NCI-H2081 treated with DMSO at 0.1 percent for 48 hours (cell line): ENCODE measurements at regions not wholly inside any gene's neighbourhood (a gene's known extent, or its start where the extent isn't known, plus 50 kb on each side); places are given as distances from the start of the nearest gene placed in this dataset.
"Not testable (repeated sequence)": the region's sequence is repeated elsewhere in the genome, so short reads cannot be mapped to it uniquely, and the experiment has no call there.

ENCODE experiments used
- DNase-seq: peaks from one replicate; lab custom pipeline; 2025; lab: John Stamatoyannopoulos, UW

DNA sequence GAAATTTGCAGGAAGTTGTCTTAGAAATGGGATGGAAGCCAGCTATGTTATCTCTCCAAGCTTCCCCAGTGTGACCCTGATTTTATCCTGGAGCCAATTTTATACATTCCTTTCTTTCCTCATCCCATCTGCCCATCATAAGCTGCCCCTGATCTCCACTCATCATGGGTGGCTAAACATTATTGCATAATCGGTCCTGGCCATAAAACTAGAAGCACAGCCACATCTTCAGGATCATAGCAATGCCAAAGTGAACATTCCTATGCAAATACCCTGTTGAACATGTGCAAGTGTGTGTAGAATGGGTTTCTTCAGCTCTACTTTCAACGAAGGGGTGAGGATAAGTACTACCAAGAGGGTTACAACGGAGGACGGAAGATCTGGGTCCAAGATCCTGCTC lies 50.6 kb upstream of the COG2 start:
- no peak for DNase-seq

GRCh38 chr1:230589951-230590350 lies 52.3 kb upstream of the COG2 start:
- DNase-seq = no peak

DNA sequence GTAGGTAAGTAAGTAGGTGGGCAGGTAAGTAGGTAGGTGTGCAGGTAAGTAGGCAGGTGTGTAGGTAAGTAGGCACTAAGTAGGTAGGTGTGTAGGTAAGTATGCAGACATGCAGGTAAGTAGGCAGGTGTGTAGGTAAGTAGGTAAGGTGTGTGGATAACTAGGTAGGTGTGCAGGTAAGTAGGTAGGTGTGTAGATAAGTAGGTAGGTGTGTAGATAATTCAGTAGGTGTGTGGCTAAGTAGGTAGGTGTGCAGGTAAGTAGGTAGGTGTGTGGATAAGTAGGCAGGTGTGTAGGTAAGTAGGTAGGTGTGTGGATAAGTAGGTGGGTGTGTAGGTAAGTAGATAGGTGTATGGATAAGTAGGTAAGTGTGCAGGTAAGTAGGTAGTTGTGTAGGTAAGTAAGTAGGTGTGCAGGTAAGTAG lies 53.9 kb upstream of the COG2 start:
- DNase-seq = no peak

DNA sequence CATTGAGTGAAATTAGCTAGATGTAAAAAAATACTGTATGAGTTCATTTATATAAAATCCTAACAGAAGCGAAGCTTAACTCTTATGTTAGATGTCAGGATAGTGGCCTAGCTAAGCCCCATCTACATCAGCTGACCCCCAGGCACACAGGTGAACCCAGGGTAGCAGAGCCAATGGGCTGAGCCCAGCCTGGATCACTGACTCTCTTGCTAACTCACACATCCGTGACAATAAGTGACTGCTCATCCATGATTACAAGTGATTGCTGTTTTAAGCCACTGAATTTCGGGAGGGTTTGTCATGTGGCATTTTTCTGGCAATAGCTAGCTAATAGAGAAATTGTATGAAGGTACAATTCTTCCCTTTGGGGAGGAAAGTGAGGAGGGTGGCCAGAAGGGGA lies 55.2 kb upstream of the COG2 start:
- no peak for DNase-seq

GRCh38 chr1:230584660-230585059 lies 57.6 kb upstream of the COG2 start:
- DNase-seq = no peak

DNA sequence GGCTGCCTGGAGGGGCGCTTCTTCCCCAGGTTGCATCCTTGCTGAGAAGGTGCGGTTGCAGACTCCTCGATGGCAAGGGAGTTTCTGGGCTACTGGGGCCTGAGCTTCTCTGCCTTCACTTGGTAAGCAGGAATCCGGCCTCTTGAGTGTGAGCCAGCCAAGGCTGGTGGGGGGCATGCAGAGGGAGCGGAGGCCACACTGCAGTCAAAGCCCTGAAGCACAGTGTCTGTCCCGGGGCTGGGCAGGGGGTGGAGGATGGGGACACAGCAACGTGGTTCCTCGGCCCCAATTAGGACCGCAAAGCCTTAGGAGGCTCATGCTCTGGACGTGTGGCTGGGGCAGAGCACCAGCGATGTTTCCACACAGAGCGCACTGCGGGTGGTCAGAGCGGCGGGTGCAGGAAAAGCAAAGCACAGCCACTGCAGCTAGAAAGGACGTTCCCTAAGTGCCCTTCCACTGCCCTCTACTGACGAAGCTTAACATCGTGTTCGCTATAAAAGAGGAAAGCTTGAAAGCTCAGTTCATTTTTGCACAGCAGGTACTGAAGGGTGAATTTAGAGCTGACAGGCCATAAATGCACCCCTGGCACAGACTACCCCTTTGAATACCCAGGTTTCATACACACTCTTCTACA lies 60.7 kb upstream of the COG2 start:
- DNase-seq = no peak

- DNase-seq = no peak
Measured at GRCh38 chr1:230578616-230579015, 63.7 kb upstream of the COG2 start.

DNA sequence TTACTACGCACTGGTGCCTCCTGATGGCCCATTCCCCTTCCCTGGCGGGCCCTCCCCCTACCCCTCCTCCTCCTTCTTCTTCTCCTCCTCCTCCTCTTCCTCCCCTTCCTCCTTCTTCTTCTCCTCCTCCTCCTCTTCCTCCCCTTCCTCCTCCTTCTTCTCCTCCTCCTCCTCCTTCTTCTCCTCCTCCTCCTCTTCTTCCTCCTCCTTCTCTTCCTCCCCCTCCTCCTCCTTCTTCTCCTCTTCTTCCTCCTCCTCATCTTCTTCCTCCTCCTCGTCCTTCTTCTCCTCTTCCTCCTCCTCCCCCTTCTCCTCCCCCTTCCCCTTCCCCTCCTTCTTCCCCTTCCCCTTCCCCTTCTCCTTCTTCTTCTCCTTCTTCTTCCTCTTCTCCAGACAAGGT lies 64.7 kb upstream of the COG2 start:
- no peak for DNase-seq

DNA sequence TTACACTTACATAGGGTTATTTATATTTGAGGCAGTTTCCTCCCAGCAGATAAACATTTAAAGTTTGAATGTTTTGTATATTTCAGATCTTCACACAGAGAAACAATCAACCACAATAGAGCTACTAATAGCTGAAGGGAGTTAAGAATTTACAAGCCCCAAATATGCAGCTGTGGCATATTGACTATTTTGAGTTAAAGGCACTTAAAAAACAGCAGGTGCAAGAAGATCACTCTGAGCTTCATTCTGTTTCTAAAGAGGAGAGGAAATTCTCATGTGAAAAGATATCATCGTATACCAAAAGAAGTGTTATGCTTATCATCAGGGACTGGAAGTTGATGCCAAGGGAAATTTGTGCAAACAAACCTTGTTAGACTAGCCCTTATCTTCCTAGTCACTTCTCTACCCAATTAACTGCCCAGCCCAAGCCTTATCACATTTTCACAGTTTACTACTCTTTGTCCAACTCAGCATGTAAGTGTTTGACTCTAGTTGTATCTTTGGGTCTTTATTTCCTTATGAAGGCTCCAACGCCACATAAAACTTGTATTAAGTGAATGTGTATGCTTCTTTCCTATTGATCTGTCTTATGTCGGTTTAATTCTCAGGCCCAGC lies 66.3 kb upstream of the COG2 start:
- DNase-seq = no peak

GRCh38 chr1:230574502-230574901 lies 67.8 kb upstream of the COG2 start:
- no peak for DNase-seq

GRCh38 chr1:230573658-230574057 lies 68.6 kb upstream of the COG2 start:
- DNase-seq = no peak

- no peak for DNase-seq
Measured at GRCh38 chr1:230572121-230573105, 69.9 kb upstream of the COG2 start.

- no peak for DNase-seq
Measured at GRCh38 chr1:230570724-230571360, 71.4 kb upstream of the COG2 start.

- DNase-seq = no peak
Measured at GRCh38 chr1:230569201-230569600, 73.1 kb upstream of the COG2 start.

DNA sequence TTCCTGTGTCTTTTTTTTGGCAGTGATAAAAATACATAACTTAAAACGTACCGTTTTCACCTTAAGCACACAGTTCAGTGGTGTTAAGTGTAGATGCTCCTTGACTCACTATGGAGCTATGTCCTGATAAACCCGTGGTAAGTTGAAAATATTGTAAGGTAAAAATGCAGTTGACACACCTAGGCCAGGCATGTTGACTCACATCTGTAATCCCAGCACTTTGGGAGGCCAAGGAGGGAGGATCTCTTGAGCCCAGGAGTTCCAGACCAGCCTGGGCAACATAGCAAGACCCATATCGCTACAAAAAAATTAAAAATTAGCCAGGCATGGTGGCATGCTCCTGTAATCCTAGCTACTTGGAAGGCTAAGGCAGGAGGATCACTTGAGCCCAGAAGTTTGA lies 73.6 kb upstream of the COG2 start:
- no peak for DNase-seq

- no peak for DNase-seq
Measured at GRCh38 chr1:230568008-230568407, 74.3 kb upstream of the COG2 start.

DNA sequence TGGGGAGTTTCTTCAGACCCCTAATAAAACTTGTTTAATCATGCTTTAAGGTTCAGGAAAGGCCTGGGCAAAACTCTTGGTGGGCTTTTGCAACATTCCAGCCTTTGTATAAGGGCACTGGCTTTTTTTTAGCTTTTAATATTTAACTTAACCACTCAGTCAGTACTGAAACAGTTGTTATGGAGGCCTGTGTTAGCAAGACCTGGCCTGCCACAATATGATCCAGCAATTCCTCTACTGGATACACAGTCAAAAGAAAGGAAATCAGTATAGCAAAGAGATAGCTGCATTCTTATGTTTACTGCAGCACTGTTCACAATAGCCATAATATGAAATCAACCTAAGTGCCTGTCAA lies 75.1 kb upstream of the COG2 start:
- DNase-seq = no peak

DNA sequence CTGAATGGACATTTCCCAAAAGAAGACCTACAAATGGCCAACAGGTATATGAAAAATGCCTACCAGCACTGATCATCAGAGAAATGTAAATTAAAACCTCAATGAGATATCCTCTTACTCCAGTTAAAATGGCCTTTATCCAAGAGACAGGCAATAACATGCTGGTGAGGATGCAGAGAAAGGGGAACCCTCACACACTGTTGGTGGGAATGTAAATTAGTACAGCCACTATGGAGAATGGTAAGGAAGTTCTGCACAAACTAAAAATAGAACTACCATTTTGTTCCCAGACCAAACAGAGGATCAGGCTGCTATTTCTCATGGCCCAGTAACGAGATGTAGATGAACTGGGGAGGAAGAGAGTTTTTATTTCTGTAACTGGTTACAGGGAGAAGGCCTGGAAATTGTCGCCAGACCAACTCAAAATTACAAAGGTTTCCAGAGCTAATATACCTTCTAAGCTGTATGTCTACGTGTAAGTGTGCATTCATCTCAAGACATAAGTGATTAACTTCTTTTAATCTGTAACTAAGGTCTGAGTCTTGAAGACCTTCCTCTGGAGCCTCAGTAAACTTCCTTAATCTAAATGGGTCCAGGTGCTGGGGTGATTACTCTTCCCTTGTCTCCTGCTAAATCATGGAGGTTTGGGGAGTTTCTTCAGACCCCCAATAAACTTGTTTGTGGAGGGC lies 75.6 kb upstream of the COG2 start:
- not testable (repeated sequence) for DNase-seq

DNA sequence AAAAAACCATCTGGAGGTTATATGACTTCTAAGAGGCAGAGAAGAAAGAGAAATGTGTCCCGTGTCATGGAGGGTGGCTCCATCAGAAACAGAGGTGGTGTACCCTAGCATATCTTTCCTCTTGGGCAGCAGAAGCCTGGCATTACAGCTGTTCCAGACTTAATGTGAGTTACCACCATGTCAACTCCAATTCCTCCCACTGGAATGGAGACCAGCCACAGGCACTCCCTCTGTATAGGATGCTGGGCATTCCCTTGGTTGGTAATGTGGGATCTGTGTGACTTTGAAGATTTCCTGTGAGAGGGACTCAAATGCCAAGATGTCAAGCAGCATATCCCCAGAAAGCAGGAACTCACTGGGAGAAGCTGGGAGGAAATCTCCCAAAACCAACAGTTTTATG lies 77.1 kb upstream of the COG2 start:
- no peak for DNase-seq

DNA sequence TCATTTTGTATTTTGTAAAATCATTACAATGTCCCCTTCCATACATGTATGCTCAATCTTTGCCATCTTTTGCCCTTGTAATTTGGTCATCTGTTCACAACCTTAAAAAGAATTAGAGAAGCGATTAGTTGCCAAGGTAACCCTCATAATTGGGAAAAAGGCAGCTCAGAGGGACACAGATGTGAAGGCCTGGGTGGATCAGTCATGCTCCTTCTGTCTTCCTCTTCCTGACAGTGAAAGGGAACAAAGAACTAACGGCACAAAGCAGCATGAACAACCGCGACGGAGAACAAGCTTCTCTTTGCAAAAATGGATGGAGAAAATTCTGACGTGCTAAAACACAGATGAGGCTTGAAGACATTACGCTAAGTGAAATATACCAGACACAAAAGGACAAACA lies 78.7 kb upstream of the COG2 start:
- no peak for DNase-seq

DNA sequence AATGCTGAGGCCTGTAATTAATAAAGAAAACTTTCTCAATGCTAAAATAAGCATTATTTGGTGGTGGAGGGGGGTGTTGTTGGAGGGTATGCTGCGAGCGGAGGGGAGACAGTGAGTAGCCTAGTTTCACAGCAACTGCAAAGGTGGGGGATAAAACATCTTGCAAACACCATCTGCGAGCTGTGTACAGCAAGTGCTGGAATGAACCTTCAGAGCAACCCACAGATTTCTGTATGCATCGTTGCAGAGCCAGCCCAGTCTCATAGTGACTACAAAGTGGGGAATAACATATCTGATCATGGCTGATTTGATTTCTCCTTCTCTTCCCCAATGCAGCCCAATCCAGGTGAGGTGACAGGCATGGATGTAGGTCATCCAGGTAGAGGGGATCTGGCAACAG lies 80.7 kb upstream of the COG2 start:
- no peak for DNase-seq

DNA sequence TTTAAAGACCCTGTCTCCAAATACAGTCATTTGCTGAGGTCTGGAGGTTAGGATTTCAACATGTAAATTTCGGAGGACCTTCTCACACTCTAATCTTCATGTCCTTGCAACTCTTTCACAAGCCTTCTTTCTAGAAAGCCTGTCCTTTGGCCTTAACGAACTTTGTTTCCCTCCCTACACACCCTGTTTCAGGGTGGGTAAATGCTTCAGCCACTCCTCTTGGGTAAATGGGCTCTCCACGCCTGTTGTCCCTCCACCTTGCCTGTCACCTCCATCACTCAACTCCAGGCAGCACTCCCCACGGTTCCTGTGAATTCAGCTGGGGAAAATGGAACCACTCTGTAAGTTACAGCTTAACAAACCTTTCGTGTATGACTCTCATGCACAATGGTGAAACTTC lies 84.0 kb upstream of the COG2 start:
- no peak for DNase-seq
